ENCODE measurements at regions not wholly inside any gene's neighbourhood (a gene's known extent, or its start where the extent isn't known, plus 50 kb on each side); places are given as distances from the start of the nearest gene placed in this dataset.

- TF ChIP-seq CTCF (IDR thresholded peaks at IDR 0.05) (no peak), EP300 (IDR thresholded peaks at IDR 0.05) (no peak)
Measured at GRCh38 chr19:27722625-27723024, 1490.3 kb downstream of the UQCRFS1 start.
